ENCODE measurements at regions not wholly inside any gene's neighbourhood (a gene's known extent, or its start where the extent isn't known, plus 50 kb on each side); places are given as distances from the start of the nearest gene placed in this dataset.
A peak's percentile ranks its signal among the peaks of the same experiment; 100 is the strongest.
"Not testable (repeated sequence)": the region's sequence is repeated elsewhere in the genome, so short reads cannot be mapped to it uniquely, and the experiment has no call there.

- intact Hi-C loops (cut with DNase I; ENCODE audit: low total_unique reads): no loop called here
- Histone ChIP-seq H3K27me3 (no peaks in the 10 kb centered on the region), H3K9me3 (no peaks in the 10 kb centered on the region), H3K27ac (no peak overlapping the region), H3K36me3 (ENCODE audit: low read depth, missing control alignments) (no peaks in the 10 kb centered on the region), H3K4me3 (no peak overlapping the region), H3K4me1 (peaks cover 5% of the 10 kb centered on the region)
- DNase-seq: no peak
- TF ChIP-seq POLR2A (IDR thresholded peaks at IDR 0.05): no peak
- no peak for TF ChIP-seq CTCF (IDR thresholded peaks at IDR 0.05)
- WGBS, 2 donors: 89 to 100% methylated on average over 1 of the region's 1 CpG
Observed at GRCh38 chr11:121864660-121865059, 251.4 kb downstream of the BLID start.

DNA sequence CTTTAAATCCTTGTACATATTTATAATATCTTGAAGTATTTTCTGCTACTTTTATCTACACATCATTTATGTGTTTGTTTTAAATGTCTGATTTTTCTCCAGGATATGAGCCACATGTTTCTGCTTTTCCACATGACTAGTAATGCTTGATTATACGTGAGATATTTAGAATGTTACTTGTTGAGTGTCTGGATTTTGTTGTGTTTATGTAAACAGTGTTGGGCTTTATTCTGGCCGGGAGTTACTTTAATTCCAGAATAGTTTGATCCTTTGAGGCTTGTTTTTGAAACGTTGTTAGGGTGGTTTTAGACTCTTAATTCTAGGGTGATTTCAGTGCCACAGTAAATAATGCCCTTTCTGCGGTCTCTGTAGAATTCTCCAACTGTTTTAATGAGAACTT, 252.9 kb downstream of the BLID start:
- Histone ChIP-seq H3K27ac (no peak overlapping the region), H3K9me3 (no peaks in the 10 kb centered on the region)
- WGBS, 2 donors: 89% methylated on average over 4 of the region's 4 CpGs

DNA sequence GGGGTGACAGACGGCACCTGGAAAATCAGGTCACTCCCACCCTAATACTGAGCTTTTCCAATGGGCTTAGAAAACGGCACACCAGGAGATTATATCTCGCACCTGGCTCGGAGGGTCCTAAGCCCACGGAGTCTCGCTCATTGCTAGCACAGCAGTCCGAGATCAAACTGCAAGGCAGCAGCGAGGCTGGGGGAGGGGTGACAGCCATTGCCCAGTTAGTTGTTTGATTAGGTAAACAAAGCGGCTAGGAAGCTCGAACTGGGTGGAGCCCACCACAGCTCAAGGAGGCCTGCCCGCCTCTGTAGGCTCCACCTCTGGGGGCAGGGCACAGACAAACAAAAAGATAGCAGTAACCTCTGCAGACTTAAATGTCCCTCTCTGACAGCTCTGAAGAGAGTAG, 260.9 kb downstream of the BLID start:
- intact Hi-C loops (cut with DNase I; ENCODE audit: low total_unique reads); H3K27me3 ChIP-seq; H3K4me1 ChIP-seq; DNase-seq; H3K9me3 ChIP-seq; H3K4me3 ChIP-seq; H3K27ac ChIP-seq; H3K36me3 ChIP-seq (ENCODE audit: low read depth, missing control alignments): not testable (repeated sequence)
- 83 to 95% methylated on average over 8 to 11 of the region's 11 CpGs for WGBS, 2 donors

More for the DNA sequence above, 252.9 kb downstream of the BLID start:
- no peak for DNase-seq
- Histone ChIP-seq H3K4me3 (no peak overlapping the region), H3K27me3 (no peaks in the 10 kb centered on the region), H3K4me1 (no peaks in the 10 kb centered on the region), H3K36me3 (ENCODE audit: low read depth, missing control alignments) (no peaks in the 10 kb centered on the region)
- TF ChIP-seq CTCF (IDR thresholded peaks at IDR 0.05) (no peak), POLR2A (IDR thresholded peaks at IDR 0.05) (no peak)
- intact Hi-C loops (cut with DNase I; ENCODE audit: low total_unique reads): no loop called here

GRCh38 chr11:121844016-121844415, 272.0 kb downstream of the BLID start:
- no peak overlapping the region for H3K4me3 ChIP-seq
- DNase-seq: peak; percentile 36
- H3K9me3 ChIP-seq: no peaks in the 10 kb centered on the region
- intact Hi-C loops (cut with DNase I; ENCODE audit: low total_unique reads): no loop called here
- H3K27me3 ChIP-seq: no peaks in the 10 kb centered on the region
- H3K4me1 ChIP-seq: no peaks in the 10 kb centered on the region
- WGBS, 2 donors: 67 to 86% methylated on average over 1 of the region's 1 CpG
- no peak overlapping the region for H3K27ac ChIP-seq
- no peak for TF ChIP-seq POLR2A (IDR thresholded peaks at IDR 0.05)
- no peak for TF ChIP-seq CTCF (IDR thresholded peaks at IDR 0.05)
- no peaks in the 10 kb centered on the region for H3K36me3 ChIP-seq (ENCODE audit: low read depth, missing control alignments)

GRCh38 chr11:121842192-121842585, 273.8 kb downstream of the BLID start:
- TF ChIP-seq CTCF (IDR thresholded peaks at IDR 0.05) (no peak), POLR2A (IDR thresholded peaks at IDR 0.05) (no peak)
- DNase-seq: no peak
- Histone ChIP-seq H3K4me1 (no peaks in the 10 kb centered on the region), H3K27ac (no peak overlapping the region), H3K27me3 (no peaks in the 10 kb centered on the region), H3K4me3 (no peak overlapping the region), H3K36me3 (ENCODE audit: low read depth, missing control alignments) (no peaks in the 10 kb centered on the region), H3K9me3 (no peaks in the 10 kb centered on the region)
- intact Hi-C loops (cut with DNase I; ENCODE audit: low total_unique reads): no loop called here
- WGBS, 2 donors: 90 to 94% methylated on average over 5 of the region's 5 CpGs

Data from testis (tissue), 2 donors.